Stimulated activated naive CD4-positive, alpha-beta T cell (primary cell): ENCODE measurements at regions not wholly inside any gene's neighbourhood (a gene's known extent, or its start where the extent isn't known, plus 50 kb on each side); places are given as distances from the start of the nearest gene placed in this dataset.
"Not testable (repeated sequence)": the region's sequence is repeated elsewhere in the genome, so short reads cannot be mapped to it uniquely, and the experiment has no call there.

Experiments used
- DNase-seq, 6 experiments: peaks; one replicate each; lab custom pipeline; 2025; lab: John Stamatoyannopoulos, UW

DNA sequence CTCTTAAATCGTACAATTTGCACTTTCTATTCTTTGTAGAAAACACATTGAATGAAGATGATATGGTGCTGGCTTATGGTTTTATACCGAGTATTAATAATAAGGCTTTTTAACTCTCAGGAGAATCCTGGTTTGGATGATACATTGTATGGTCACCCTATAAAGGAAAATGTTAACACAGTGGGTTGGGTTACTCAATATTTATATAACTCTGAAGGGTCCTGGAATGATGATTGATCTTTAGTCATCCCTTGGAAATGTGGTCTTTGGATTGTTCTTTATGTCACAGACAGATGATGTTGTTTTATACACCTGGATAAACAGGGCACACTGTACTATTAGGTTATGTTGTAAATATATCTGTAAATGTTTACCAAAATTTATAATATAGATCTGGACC lies 496.2 kb upstream of the NDST4 start:
- DNase-seq = no peak

DNA sequence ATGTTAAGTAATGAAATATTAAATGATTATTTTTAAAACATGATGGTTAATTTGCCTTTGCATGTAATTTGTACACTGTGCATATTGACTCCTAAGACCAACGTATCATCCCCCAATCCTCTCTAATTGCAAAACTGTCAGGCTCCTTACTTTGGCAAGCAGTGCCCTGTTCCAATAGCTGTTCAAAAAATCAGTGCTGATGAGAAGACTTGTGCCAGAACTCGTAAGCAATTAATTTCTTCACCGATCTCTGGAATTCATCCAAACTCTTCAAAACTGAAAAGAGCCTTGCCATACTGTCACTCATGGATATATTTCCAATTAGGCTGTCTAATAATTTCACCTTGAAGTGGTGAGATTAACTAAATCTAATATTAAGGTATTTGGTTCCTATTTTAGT lies 493.9 kb upstream of the NDST4 start:
- DNase-seq = no peak

DNA sequence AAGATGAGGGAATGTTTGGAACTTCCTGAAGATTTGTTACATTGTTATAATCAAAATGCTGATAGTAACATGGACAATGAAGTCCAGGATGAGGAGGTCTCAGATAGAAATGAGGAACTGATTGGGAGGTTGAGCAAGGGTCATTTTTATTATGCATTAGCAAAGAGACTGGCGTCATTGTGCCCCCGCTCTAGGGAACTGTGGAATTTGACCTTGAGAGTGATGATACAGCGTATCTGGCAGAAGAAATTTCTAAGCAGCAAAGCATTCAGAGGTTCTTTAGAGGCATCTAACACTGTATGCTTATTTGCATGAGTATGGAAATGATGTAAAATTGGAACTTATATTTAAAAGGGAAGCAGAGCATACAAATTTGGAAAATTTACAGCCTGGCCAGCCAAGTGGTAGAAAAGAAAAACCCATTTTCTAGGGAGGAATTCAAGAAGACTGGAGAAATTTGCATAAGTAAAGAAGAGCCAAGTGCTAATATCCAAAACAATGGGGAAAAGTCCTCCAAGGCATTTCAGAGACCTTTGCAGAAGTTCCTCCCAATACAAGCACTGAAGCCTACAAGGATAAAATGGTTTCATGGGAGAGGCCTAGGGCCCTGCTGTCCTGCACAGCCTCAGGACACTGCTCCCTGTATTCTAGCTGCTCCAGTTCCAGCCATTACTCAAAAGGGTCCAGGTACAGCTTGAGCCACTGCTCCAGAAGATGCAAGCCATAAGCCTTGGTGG lies 483.0 kb upstream of the NDST4 start:
- no peak for DNase-seq

DNA sequence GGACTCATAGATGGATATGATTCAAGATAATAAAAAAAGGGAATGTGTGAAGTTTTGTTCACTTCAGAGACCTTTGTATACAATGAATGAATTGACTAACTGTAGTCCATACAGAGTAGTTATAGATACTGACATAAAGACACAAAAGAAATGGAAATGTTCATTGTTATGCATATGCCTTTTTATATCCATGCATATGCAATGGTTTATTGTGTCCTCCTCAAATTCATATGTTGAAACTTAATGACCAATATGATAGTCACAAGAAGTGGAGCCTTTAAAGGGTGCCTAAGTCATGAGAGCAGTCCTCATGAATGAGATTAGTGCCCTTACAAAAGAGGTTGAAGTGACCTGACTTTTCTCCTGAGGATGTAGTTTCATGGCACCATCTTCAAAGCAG lies 467.5 kb upstream of the NDST4 start:
- DNase-seq = no peak

DNA sequence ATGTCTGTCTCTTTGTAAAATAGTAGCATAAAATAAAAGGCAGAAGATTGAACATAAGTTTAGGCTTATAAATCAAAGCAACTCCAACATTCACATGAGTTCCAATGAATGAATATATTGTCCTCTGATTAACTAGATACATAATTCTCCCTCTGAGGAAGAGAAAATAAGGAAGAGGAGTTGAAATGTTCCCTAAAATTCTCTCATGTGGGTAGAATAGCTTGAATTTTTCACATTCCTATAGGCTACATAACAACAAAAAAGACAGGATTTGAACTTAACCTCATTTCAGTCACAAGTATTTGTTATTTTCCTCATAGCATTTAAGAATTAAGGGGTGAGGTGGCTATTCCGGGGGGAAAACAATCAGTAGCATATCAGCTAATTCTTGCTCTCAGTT lies 462.4 kb upstream of the NDST4 start:
- no peak for DNase-seq

DNA sequence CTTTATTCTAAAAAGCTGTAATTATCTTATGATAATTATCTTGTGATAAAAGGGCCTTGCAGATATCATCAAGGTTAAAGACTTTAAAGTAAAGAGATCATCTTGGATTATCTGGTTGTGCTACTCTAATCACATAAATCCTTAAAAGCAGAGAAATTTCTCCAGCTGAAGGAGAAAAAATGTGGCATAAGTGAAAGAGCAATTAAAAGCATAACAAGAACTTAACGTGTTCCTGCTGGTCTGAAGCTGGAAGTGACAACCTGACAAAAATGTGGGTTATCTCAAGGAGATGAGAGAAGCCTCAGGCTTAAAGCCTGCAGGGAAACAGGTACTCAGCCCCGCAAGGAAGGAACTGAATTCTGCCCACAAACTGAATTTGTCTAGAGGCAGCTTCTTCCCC lies 449.1 kb upstream of the NDST4 start:
- DNase-seq = no peak

DNA sequence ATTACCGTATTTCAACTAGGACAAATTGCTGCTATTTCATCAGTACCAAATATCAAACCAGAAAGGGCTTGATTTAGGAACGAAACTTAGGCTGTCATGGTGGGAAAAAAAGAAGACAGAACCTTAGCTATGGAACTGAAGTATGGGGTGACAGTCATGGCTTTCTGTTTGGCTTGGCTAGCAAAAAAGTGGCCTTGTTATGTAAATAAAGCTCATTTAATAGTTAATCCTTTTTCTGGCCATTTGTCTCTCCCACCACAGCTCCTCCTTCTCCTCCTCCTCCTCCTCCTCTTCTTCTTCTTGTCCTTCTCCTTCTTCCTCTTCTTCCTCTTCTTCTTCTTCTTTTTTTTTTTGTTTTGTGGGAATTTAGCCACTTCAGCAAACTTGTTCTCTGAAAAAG lies 434.7 kb upstream of the NDST4 start:
- DNase-seq = no peak

DNA sequence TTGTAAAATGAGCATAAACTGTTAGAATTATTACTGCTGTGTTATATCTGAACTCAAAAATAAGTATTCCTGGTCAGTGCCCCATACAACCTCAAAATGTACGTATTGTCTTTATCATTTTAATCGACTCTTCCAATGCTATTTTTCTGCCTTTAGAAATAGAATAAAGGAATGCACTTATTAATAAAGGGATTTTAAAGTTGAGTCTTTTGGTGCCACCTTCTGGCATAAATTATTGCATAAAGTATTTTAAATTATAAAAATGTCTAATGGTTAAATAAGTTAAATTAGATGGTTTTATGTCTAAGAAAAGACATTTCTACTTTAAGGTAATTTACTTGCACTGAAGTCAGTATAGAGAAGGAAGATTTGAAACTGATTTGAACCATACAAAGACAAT lies 424.0 kb upstream of the NDST4 start:
- no peak for DNase-seq

DNA sequence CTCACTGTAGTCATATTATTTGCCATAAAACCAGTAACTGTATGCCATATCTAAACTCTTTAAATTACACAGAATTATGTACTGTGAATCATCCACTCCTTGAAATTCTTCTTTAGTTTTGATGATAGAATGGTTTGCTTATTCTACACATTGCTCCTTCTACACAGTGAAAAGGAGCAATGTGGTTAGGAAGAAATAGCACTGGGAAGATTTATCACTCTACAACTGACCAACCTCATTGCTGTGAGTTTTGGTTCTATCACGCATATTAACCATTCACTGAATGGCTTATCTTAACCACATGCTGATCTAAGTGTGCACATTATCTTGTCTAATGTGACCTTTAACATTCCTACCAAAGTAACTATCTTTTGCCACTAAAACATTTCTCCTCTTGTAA lies 415.7 kb upstream of the NDST4 start:
- DNase-seq = no peak

DNA sequence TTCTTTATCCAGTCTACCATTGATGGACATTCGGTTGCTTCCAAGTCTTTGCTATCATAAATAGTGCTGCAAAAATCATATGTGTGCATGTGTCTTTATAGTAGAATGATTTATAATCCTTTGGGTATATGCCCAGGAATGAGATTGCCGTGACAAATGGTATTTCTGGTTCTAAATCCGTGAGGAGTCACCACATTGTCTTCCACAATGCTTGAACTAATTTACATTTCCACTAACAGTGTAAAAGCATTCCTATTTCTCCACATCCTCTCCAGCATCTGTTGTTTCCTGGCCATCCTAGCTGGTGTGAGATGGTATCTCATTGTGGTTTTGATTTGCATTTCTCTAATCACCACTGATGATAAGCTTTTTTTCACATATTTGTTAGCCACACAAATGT lies 406.1 kb upstream of the NDST4 start:
- not testable (repeated sequence) for DNase-seq

DNA sequence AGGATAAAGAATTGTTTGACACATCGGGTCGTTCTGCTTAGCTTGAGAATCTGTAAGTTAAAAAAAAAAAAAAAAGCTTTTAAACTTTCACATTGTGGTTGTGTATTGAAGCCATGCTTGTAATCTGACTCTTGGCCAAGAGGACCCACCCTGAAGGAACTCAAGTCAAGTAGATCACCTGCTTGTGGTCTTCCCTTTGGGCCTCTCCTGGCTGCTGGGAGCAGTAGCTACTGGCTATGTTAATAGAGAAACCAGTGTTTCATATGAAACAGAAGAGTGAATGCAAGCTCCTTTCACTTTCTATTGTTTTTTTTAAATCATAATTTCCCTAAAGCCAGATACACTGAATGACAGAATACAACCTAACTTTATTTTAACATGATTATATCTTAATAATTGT lies 402.4 kb upstream of the NDST4 start:
- no peak for DNase-seq

DNA sequence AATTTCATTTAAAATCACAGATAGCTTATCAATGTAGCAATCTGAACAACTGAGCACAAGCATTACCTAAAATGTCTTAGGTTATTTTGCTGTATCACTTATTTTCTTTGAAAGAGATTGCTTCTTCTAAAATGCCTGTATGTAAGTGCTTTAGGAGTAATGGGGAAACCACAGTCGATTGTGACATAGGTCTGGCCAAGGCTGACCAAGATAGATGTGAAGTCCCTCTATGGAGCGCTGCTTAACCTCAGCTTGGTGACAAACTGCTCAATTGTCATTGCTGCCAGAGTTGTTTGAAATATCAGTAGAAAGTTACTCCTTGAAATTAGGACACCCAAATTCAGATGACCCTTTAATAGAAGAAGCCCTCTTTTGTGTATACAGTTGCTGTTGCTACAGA lies 401.9 kb upstream of the NDST4 start:
- no peak for DNase-seq

DNA sequence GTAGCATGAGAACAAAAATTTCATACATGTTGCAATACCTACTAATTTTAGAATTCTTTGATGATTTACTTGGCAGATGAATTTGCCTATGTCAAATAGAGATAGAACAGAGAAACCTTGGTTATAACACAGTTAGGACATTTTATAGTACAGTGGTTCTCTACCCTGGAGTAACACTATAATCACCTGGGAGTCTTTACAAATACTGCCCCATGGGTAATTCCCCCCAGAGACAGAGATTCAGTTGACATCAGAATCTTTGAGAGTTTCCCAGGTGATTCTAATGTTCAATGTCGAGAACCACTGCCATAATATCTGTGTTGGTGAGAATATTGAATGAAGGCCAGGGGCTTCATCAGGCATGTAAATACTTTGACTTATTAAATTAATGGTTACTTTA lies 401.3 kb upstream of the NDST4 start:
- DNase-seq = no peak

DNA sequence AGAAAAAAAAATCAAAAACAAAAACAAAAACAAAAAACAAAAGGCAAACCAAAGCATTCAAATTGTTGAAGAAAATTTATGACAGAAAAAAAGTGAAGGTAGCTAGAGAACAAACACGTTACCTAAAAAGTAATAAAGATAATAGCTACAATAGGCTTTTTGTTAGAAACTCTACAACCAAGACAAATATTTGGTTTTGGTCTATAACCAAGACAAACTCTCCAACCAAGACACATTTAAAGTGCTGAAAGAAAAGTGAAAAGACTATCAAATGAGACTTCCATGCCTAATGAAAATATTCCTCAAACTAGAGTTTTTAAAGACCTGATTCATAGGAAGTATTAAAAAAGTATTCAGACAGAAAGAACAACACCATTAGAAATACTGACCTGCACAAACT lies 391.9 kb upstream of the NDST4 start:
- DNase-seq = no peak

DNA sequence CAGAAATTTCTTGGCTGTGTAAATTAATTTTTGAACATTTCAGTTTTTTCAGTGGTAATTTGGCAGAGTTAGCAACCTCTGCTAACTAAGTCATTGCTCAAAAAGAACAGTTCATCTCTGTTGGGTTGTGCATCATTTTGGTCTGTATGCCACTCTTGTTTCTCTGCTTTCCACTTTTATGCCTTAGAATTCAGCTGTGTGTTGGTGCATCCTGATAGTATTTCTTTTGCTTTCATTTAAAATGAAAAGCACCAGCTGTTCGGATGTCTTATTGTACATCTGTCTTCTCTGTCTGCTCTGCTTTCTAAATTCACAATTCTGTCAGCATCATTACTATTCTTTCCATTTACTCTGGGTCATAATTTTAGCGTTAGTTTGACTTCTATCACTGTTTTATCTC lies 388.2 kb upstream of the NDST4 start:
- DNase-seq = no peak

DNA sequence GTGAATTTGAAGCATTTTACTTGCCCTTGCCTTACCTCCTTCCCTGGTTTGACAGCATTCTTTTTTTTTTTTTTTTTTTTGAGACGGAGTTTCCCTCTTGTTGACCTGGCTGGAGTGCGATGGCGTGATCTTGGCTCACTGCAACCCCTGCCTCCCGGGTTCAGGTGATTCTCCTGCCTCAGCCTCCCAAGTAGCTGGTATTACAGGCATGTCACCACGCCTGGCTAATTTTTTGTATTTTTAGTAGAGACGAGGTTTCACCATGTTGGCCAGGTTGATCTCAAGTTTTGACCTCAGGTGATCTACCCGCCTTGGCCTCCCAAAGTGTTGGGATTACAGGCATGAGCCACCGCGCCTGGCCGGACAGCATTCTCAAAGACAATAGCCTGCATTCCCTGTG lies 380.4 kb upstream of the NDST4 start:
- DNase-seq = not testable (repeated sequence)

DNA sequence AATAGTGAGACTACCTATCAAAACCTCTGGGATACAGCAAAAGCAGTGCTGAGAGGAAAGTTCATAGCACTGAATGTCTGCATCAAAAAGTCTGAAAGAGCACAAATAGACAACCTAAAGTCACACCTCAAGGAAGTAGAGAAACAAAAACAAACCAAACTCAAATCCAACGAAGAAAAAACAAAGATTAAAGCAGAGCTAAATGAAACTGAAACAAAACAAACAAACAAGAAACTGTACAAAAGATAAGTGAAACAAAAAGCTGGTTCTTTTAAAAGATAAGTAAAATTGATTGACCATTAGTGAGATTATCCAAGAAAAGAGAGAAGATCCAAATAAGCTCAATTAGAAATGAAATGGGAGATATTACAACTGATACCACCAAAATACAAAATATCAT lies 378.3 kb upstream of the NDST4 start:
- no peak for DNase-seq

DNA sequence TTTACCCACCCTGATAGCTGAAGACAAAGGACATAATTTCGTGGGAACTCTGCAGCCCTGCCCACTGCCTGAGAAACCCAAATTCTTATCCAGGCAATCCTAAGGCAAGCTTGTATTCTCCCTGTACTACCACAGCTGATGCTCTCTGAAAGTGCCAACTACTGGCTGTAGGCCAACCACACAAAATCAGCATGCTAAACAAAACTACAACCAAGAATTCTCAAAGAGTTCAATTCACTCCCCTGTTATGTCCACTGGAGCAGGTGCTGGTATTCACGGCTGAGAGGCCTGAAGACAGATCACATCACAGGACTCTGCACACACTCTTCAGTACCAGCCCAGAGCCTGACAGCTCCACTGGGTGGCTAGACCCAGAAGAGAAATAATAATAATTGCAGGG lies 375.9 kb upstream of the NDST4 start:
- DNase-seq = no peak

DNA sequence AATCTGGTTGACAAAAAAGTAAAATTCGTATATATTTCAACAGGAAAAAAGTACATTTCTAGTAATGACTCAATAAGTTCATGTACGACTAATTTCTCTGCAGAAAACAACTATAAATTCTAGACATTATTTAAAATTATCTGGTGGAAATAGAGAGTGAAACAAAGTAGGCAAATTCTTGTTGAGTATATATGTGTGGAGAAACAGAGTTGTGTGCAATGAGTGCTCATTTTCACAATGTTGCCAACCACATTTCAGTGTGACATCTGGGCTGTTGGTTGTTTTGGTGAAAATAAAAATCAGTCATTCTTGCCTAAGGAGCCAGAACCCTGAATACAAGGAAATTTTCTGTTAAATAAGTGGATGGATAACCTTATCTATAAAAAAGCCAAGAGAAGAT lies 372.0 kb upstream of the NDST4 start:
- no peak for DNase-seq

DNA sequence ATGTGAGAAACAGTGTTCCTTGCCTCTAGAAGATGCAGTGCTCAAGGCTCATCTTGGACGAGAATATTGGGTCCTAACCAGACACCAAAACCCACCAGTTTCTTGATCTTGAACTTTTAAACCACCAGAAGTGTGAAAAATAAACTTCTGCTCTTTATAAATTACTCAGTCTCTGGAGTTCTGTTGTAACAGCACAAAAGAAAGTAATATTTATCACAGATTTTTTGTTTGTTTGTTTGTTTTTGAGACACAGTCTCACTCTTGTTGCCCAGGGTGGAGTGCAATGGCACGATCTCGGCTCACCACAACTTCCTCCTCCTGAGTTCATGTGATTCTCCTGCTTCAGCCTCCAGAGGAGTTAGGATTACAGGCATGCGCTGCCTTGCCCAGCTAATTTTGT lies 371.1 kb upstream of the NDST4 start:
- DNase-seq = no peak

DNA sequence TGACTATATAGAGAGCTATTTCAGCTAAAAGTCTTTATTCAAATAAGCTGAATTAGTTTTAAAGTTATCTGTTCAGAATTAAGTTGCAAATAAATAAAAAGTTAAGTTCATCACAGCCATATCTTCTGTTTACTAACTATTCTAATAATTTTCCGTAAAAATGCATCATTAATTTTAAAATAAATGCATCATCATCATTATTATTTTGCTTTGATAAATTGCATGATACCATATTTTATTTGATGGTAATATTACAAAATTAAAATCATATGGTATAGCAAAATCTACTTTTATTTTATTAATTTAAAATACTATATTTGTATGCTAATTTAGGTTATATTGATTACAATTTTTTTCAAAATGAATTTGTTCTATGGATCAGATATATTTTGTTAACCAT lies 357.3 kb upstream of the NDST4 start:
- no peak for DNase-seq

DNA sequence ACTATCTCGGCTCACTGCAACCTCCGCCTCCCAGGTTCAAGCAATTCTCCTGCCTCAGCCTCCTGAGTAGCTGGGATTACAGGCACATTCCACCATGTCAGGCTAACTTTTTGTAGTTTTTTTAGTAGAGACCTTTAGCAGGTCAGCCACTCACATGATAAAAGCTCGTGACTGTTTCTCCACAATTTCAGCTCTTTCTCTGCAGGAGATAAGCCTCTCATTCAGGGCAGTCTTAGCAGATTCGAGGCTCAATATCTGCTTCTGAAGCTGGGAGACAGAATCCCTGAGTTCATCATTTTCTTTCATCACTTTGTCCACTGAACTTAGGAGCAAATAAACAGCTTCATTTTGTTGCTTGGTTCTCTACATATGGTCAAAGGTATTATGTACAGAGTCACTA lies 345.9 kb upstream of the NDST4 start:
- not testable (repeated sequence) for DNase-seq

DNA sequence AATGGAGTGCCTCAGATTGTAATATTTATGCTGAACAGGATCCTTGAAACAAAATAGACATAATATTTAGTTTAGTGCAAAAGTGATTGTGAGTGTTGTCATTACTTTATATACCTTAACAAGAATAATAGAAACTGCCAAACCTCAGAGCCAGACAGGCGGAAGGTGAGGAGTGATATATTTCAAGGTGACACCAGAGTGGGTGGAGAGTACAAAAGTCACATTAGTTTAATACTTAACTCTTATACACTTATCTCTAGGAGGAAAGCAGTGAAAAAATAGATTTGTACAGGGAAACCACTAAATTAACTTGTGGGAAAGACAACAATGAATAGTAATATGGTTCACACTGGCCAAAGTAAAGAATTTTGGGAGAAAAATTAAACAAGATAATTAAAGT lies 342.8 kb upstream of the NDST4 start:
- DNase-seq = no peak

DNA sequence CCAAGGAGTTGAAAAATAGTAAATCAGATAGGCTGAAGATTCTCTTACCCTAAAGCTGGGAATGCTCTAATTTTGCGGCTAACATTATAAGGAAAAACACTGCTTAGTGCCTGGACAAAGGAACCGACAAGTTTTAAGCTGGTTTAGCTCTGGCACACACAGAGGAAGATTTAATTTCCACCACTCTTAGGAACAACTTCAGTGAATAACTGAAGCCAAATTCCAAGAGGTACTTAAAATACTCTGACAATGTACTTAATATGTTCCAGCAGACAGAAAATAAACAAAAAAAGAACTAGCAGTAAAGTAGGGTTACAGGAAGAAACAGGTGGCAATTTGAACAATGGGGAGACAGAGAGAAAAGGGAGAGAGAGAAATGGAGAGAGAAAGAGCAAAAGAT lies 340.8 kb upstream of the NDST4 start:
- DNase-seq = no peak

DNA sequence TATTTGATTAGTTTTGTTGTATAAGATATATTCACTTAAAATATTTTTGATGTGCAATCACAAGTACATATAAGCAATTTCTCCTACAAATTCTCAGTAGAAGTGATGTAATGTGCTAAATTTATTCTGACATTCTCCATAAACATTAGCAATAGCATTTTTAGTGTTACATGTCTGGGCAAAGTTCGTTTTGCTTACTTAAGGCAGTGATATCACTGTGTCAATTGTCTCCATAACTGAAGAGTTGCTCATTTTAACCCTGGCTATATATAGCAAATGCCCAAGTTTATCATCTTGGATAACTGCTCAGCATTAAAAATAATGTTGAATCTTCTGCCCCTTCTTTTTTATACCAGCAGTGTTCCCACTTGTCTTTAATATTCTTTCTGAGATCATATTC lies 340.0 kb upstream of the NDST4 start:
- DNase-seq = no peak
